HK-2 (cell line): ENCODE measurements at regions not wholly inside any gene's neighbourhood (a gene's known extent, or its start where the extent isn't known, plus 50 kb on each side); places are given as distances from the start of the nearest gene placed in this dataset.
"Not testable (repeated sequence)": the region's sequence is repeated elsewhere in the genome, so short reads cannot be mapped to it uniquely, and the experiment has no call there.

ENCODE experiments used
- DNase-seq: peaks from one replicate; pipeline ENCODE4 v3.0.0-alpha.2; 2018; ENCODE audit not compliant: unreplicated experiment

GRCh38 chr6:142016666-142017065 is 116.1 kb upstream of the GJE1 start:
- DNase-seq = not testable (repeated sequence)

- not testable (repeated sequence) for DNase-seq
These were observed 117.3 kb upstream of the GJE1 start for GRCh38 chr6:142015463-142015862.

GRCh38 chr6:142015011-142015410 is 117.7 kb upstream of the GJE1 start:
- no peak for DNase-seq

GRCh38 chr6:142014515-142014914 is 118.2 kb upstream of the GJE1 start:
- DNase-seq = peak; percentile 64

GRCh38 chr6:142013875-142014495 is 118.7 kb upstream of the GJE1 start:
- peak; percentile 30 for DNase-seq

GRCh38 chr6:142013287-142013686 is 119.4 kb upstream of the GJE1 start:
- no peak for DNase-seq

GRCh38 chr6:142011775-142012174 is 121.0 kb upstream of the GJE1 start:
- no peak for DNase-seq

GRCh38 chr6:142011156-142011555 is 121.6 kb upstream of the GJE1 start:
- no peak for DNase-seq

- DNase-seq = no peak
These were observed 123.1 kb upstream of the GJE1 start for GRCh38 chr6:142009647-142010046.

GRCh38 chr6:142008781-142009180 is 123.9 kb upstream of the GJE1 start:
- DNase-seq = no peak

GRCh38 chr6:142008016-142008735 is 124.5 kb upstream of the GJE1 start:
- no peak for DNase-seq

- no peak for DNase-seq
These were observed 127.7 kb upstream of the GJE1 start for GRCh38 chr6:142005021-142005420.

- no peak for DNase-seq
These were observed 129.8 kb upstream of the GJE1 start for GRCh38 chr6:142002825-142003405.

GRCh38 chr6:141996823-141997222 is 135.9 kb upstream of the GJE1 start:
- DNase-seq = no peak

- DNase-seq = no peak
These were observed 140.6 kb upstream of the GJE1 start for GRCh38 chr6:141992109-141992508.

GRCh38 chr6:141990840-141991239 is 141.9 kb upstream of the GJE1 start:
- DNase-seq = no peak

GRCh38 chr6:141989706-141989959 is 143.1 kb upstream of the GJE1 start:
- DNase-seq = no peak

- peak; percentile 58 for DNase-seq
These were observed 143.6 kb upstream of the GJE1 start for GRCh38 chr6:141988954-141989705.

- no peak for DNase-seq
These were observed 144.4 kb upstream of the GJE1 start for GRCh38 chr6:141988327-141988726.

- DNase-seq = no peak
These were observed 146.3 kb upstream of the GJE1 start for GRCh38 chr6:141986457-141986856.

GRCh38 chr6:141981190-141981589 is 151.5 kb upstream of the GJE1 start:
- DNase-seq = no peak

GRCh38 chr6:141977782-141978181 is 154.9 kb upstream of the GJE1 start:
- DNase-seq = no peak

- DNase-seq = no peak
These were observed 155.7 kb upstream of the GJE1 start for GRCh38 chr6:141976994-141977393.
